ENCODE measurements at regions not wholly inside any gene's neighbourhood (a gene's known extent, or its start where the extent isn't known, plus 50 kb on each side); places are given as distances from the start of the nearest gene placed in this dataset.

GRCh38 chr11:92750794-92751193 lies 218.7 kb upstream of the MTNR1B start:
- Mint-ChIP-seq H3K36me3 (ENCODE audit: low read depth, unreplicated experiment) (peaks cover 6% of the 10 kb centered on the region), H3K9me3 (ENCODE audit: unreplicated experiment) (no peaks in the 10 kb centered on the region), H3K27ac (ENCODE audit: unreplicated experiment) (no peak overlapping the region), H3K4me1 (ENCODE audit: unreplicated experiment) (peaks cover 17% of the 10 kb centered on the region), H3K4me3 (ENCODE audit: unreplicated experiment) (no peak overlapping the region), H3K27me3 (ENCODE audit: unreplicated experiment) (peaks cover 1% of the 10 kb centered on the region)
- no peak for DNase-seq (ENCODE audit: low spot score)
- no peak for TF ChIP-seq CTCF (IDR thresholded peaks at IDR 0.05; ENCODE audit: unreplicated experiment)

GRCh38 chr11:92751594-92751993 lies 217.9 kb upstream of the MTNR1B start:
- Mint-ChIP-seq H3K9me3 (ENCODE audit: unreplicated experiment) (no peaks in the 10 kb centered on the region), H3K27ac (ENCODE audit: unreplicated experiment) (no peak overlapping the region), H3K4me3 (ENCODE audit: unreplicated experiment) (no peak overlapping the region), H3K4me1 (ENCODE audit: unreplicated experiment) (peaks cover 17% of the 10 kb centered on the region), H3K36me3 (ENCODE audit: low read depth, unreplicated experiment) (peaks cover 6% of the 10 kb centered on the region), H3K27me3 (ENCODE audit: unreplicated experiment) (peaks cover 1% of the 10 kb centered on the region)
- DNase-seq (ENCODE audit: low spot score) = no peak
- TF ChIP-seq CTCF (IDR thresholded peaks at IDR 0.05; ENCODE audit: unreplicated experiment) = no peak

- DNase-seq (ENCODE audit: low spot score) = no peak
- Mint-ChIP-seq H3K27me3 (ENCODE audit: unreplicated experiment) (peaks cover 1% of the 10 kb centered on the region), H3K27ac (ENCODE audit: unreplicated experiment) (no peak overlapping the region), H3K9me3 (ENCODE audit: unreplicated experiment) (no peaks in the 10 kb centered on the region), H3K36me3 (ENCODE audit: low read depth, unreplicated experiment) (peaks cover 6% of the 10 kb centered on the region), H3K4me3 (ENCODE audit: unreplicated experiment) (no peak overlapping the region), H3K4me1 (ENCODE audit: unreplicated experiment) (peaks cover 17% of the 10 kb centered on the region)
- TF ChIP-seq CTCF (IDR thresholded peaks at IDR 0.05; ENCODE audit: unreplicated experiment) = no peak
These were observed 217.3 kb upstream of the MTNR1B start for GRCh38 chr11:92752122-92752521.

GRCh38 chr11:92753161-92753560 lies 216.3 kb upstream of the MTNR1B start:
- Mint-ChIP-seq H3K27me3 (ENCODE audit: unreplicated experiment) (peaks cover 1% of the 10 kb centered on the region), H3K27ac (ENCODE audit: unreplicated experiment) (no peak overlapping the region)
- DNase-seq (ENCODE audit: low spot score) = no peak

More at GRCh38 chr11:92753161-92753560, 216.3 kb upstream of the MTNR1B start:
- Mint-ChIP-seq H3K4me1 (ENCODE audit: unreplicated experiment) (peaks cover 17% of the 10 kb centered on the region), H3K4me3 (ENCODE audit: unreplicated experiment) (no peak overlapping the region), H3K36me3 (ENCODE audit: low read depth, unreplicated experiment) (no peaks in the 10 kb centered on the region), H3K9me3 (ENCODE audit: unreplicated experiment) (no peaks in the 10 kb centered on the region)
- TF ChIP-seq CTCF (IDR thresholded peaks at IDR 0.05; ENCODE audit: unreplicated experiment) = no peak

Measured in endothelial cell (in vitro differentiated cells).